Activated gamma-delta T cell treated with Interleukin-2 at 50 U/mL for 16 hours (primary cell): ENCODE measurements at regions not wholly inside any gene's neighbourhood (a gene's known extent, or its start where the extent isn't known, plus 50 kb on each side); places are given as distances from the start of the nearest gene placed in this dataset.

Source experiments
- DNase-seq: peaks from one replicate; pipeline ENCODE4 v3.0.0-alpha.2; 2020

- DNase-seq: no peak
These were observed 71.0 kb upstream of the WDR26 start for GRCh38 chr1:224505454-224506093.

- DNase-seq: no peak
These were observed 71.7 kb upstream of the WDR26 start for GRCh38 chr1:224506141-224506814.

- no peak for DNase-seq
These were observed 73.3 kb upstream of the WDR26 start for GRCh38 chr1:224507771-224508523.

GRCh38 chr1:224509907-224510306, 75.3 kb upstream of the WDR26 start:
- DNase-seq: no peak

GRCh38 chr1:224510880-224511645, 76.5 kb upstream of the WDR26 start:
- DNase-seq: no peak

GRCh38 chr1:224512600-224513151, 78.1 kb upstream of the WDR26 start:
- DNase-seq: no peak

- no peak for DNase-seq
These were observed 78.8 kb upstream of the WDR26 start for GRCh38 chr1:224513383-224513782.

GRCh38 chr1:224513787-224514209, 79.2 kb upstream of the WDR26 start:
- DNase-seq: peak; percentile 86

GRCh38 chr1:224517171-224517570, 82.6 kb upstream of the WDR26 start:
- no peak for DNase-seq

- no peak for DNase-seq
These were observed 83.9 kb upstream of the WDR26 start for GRCh38 chr1:224518528-224518927.

GRCh38 chr1:224519874-224520273, 85.3 kb upstream of the WDR26 start:
- DNase-seq: no peak

GRCh38 chr1:224520808-224521207, 86.2 kb upstream of the WDR26 start:
- DNase-seq: no peak

GRCh38 chr1:224521904-224522734, 87.5 kb upstream of the WDR26 start:
- no peak for DNase-seq

GRCh38 chr1:224523676-224524075, 89.1 kb upstream of the WDR26 start:
- DNase-seq: no peak

- no peak for DNase-seq
These were observed 90.1 kb upstream of the WDR26 start for GRCh38 chr1:224524679-224525078.

- no peak for DNase-seq
These were observed 90.6 kb upstream of the CNIH3 start for GRCh38 chr1:224525411-224526040.

- DNase-seq: no peak
These were observed 89.3 kb upstream of the CNIH3 start for GRCh38 chr1:224526771-224527170.

GRCh38 chr1:224528900-224529299, 87.2 kb upstream of the CNIH3 start:
- no peak for DNase-seq

- no peak for DNase-seq
These were observed 86.3 kb upstream of the CNIH3 start for GRCh38 chr1:224529844-224530243.

- no peak for DNase-seq
These were observed 82.6 kb upstream of the CNIH3 start for GRCh38 chr1:224533517-224533916.

- no peak for DNase-seq
These were observed 81.4 kb upstream of the CNIH3 start for GRCh38 chr1:224534731-224535130.

- DNase-seq: no peak
These were observed 80.5 kb upstream of the CNIH3 start for GRCh38 chr1:224535641-224536040.
